IMR-90 (cell line): ENCODE measurements at regions not wholly inside any gene's neighbourhood (a gene's known extent, or its start where the extent isn't known, plus 50 kb on each side); places are given as distances from the start of the nearest gene placed in this dataset.

Source experiments
- ATAC-seq: fragments of 200-7000 bp; cut with Tn5 transposase; 2 replicates; pipeline ENCODE4 v1.9.1; 2020; ENCODE audit warnings: low read depth, mild to moderate bottlenecking, moderate library complexity
- BruUV-seq: library from RNA; stranded (reverse); fragments of 400-500 nt; replicated peaks from 2 replicates; lab custom pipeline; 2021; lab: Mats Ljungman, UMichigan
- CTCF ChIA-PET: fragments of 300-600 bp; formaldehyde crosslinking; extraction: SDS; loops from one replicate; lab custom pipeline; 2021; ENCODE audit warnings: antibody characterized with exemption; lab: Yijun Ruan, JAX
- POLR2A ChIA-PET: fragments of 300-600 bp; sonication (Branson Sonifier 250); formaldehyde crosslinking; loops from one replicate; lab custom pipeline; 2022; ENCODE audit warnings: antibody characterized with exemption; ENCODE audit not compliant: unreplicated experiment; lab: Charles Lee
- DNase-seq: peaks from one replicate; pipeline ENCODE4 v3.0.0; 2013
- H2AFZ ChIP-seq: replicated peaks from 2 replicates; pipeline ENCODE3; 2013; ENCODE audit warnings: low read length, mild to moderate bottlenecking; ENCODE audit not compliant: poor library complexity
- H2AK5ac ChIP-seq: 2 replicates; pipeline ENCODE4 v1.6.1; 2013; ENCODE audit warnings: low read depth, low read length, inconsistent platforms
- H2AK9ac ChIP-seq: replicated peaks from 2 replicates; pipeline ENCODE3; 2013; ENCODE audit warnings: mild to moderate bottlenecking, low read depth, low read length, moderate library complexity; ENCODE audit not compliant: poor library complexity
- H2BK120ac ChIP-seq: 2 replicates; pipeline ENCODE4 v1.6.1; 2013; ENCODE audit warnings: low read depth, low read length, inconsistent platforms
- H2BK15ac ChIP-seq: 3 replicates; pipeline ENCODE4 v1.6.1; 2013; ENCODE audit warnings: low read depth, low read length, inconsistent platforms
- H2BK20ac ChIP-seq: 2 replicates; pipeline ENCODE4 v1.6.1; 2013; ENCODE audit warnings: low read depth, mild to moderate bottlenecking, inconsistent platforms, low read length, moderate library complexity
- H2BK5ac ChIP-seq: 2 replicates; pipeline ENCODE4 v1.6.1; 2013; ENCODE audit warnings: mild to moderate bottlenecking, low read depth, low read length, inconsistent platforms; ENCODE audit not compliant: poor library complexity, severe bottlenecking
- H3K14ac ChIP-seq: replicated peaks from 2 replicates; pipeline ENCODE4 v1.6.1; 2013; ENCODE audit warnings: low read depth, low read length, inconsistent platforms
- H3K18ac ChIP-seq: 2 replicates; pipeline ENCODE4 v1.6.1; 2013; ENCODE audit warnings: low read depth, low read length, control low read depth
- H3K23ac ChIP-seq: 2 replicates; pipeline ENCODE4 v1.6.1; 2013; ENCODE audit warnings: low read depth, low read length, inconsistent platforms
- H3K27ac ChIP-seq: 2 replicates; pipeline ENCODE4 v1.5.1; 2013; ENCODE audit warnings: mild to moderate bottlenecking, control low read depth, low read length; ENCODE audit not compliant: insufficient read depth
- H3K27me3 ChIP-seq: 2 replicates; pipeline ENCODE4 v1.6.1; 2013; ENCODE audit warnings: low read length; ENCODE audit not compliant: control insufficient read depth, insufficient read depth
- H3K36me3 ChIP-seq: 2 replicates; pipeline ENCODE4 v1.6.1; 2013; ENCODE audit warnings: low read length, mixed read lengths; ENCODE audit not compliant: control insufficient read depth, insufficient read depth
- H3K4ac ChIP-seq: 2 replicates; pipeline ENCODE4 v1.6.1; 2013; ENCODE audit warnings: low read depth, low read length, inconsistent platforms
- H3K4me1 ChIP-seq: 2 replicates; pipeline ENCODE4 v1.6.1; 2013; ENCODE audit warnings: low read length, mixed read lengths; ENCODE audit not compliant: control insufficient read depth, insufficient read depth
- H3K4me2 ChIP-seq: 2 replicates; pipeline ENCODE4 v1.6.1; 2013; ENCODE audit warnings: low read depth, mild to moderate bottlenecking, control low read depth, low read length, moderate library complexity
- H3K4me3 ChIP-seq: 2 replicates; pipeline ENCODE4 v1.5.1; 2013; ENCODE audit warnings: low read depth, mild to moderate bottlenecking, control low read depth, low read length, moderate library complexity; ENCODE audit not compliant: insufficient read depth
- H3K56ac ChIP-seq: 2 replicates; pipeline ENCODE4 v1.6.1; 2013; ENCODE audit warnings: low read length, inconsistent platforms; ENCODE audit not compliant: insufficient read depth; ENCODE audit errors: extremely low read depth
- H3K79me1 ChIP-seq, 2 experiments: 2 replicates each; pipeline ENCODE4 v1.6.1; 2013; ENCODE audit warnings: low read length in 2 of 2, inconsistent platforms in 1 of 2, low read depth in 1 of 2
- H3K9ac ChIP-seq: 2 replicates; pipeline ENCODE4 v1.6.1; 2013; ENCODE audit warnings: low read depth, low read length, control low read depth
- H3K9me1 ChIP-seq: 2 replicates; pipeline ENCODE4 v1.6.1; 2013; ENCODE audit warnings: low read length, inconsistent platforms; ENCODE audit not compliant: insufficient read depth
- H3K9me3 ChIP-seq: 2 replicates; pipeline ENCODE4 v1.6.1; 2013; ENCODE audit warnings: low read length; ENCODE audit not compliant: control insufficient read depth, insufficient read depth
- H4K20me1 ChIP-seq: 2 replicates; pipeline ENCODE4 v1.6.1; 2013; ENCODE audit warnings: low read length, inconsistent platforms; ENCODE audit not compliant: insufficient read depth
- H4K5ac ChIP-seq: 2 replicates; pipeline ENCODE4 v1.6.1; 2013; ENCODE audit warnings: mild to moderate bottlenecking, low read depth, low read length, control low read depth
- H4K8ac ChIP-seq, 2 experiments: 2 replicates each; pipeline ENCODE4 v1.6.1; 2013; ENCODE audit warnings: low read depth in 2 of 2, low read length in 2 of 2, control low read depth in 1 of 2, inconsistent platforms in 1 of 2
- H4K91ac ChIP-seq: 2 replicates; pipeline ENCODE4 v1.6.1; 2013; ENCODE audit warnings: low read depth, low read length, inconsistent platforms; ENCODE audit not compliant: insufficient read depth
- CEBPB ChIP-seq: IDR thresholded peaks from 2 replicates; pipeline ENCODE4 v1.6.1; 2012; ENCODE audit warnings: low read depth, low read length, improper control_type of control experiment
- CHD1 ChIP-seq: IDR thresholded peaks from 2 replicates; pipeline ENCODE4 v1.6.1; 2012; ENCODE audit warnings: low read depth, low read length, improper control_type of control experiment
- FOS ChIP-seq: fragments of 150-350 bp; IDR thresholded peaks from 2 replicates; pipeline ENCODE4 v1.6.1; 2016; ENCODE audit warnings: low read depth, low read length
- MAZ ChIP-seq: IDR thresholded peaks from 2 replicates; pipeline ENCODE4 v1.6.1; 2012; ENCODE audit warnings: low read depth, mild to moderate bottlenecking, low read length, improper control_type of control experiment, moderate library complexity, borderline replicate concordance
- MXI1 ChIP-seq: IDR thresholded peaks from 2 replicates; pipeline ENCODE4 v1.6.1; 2012; ENCODE audit warnings: low read depth, mild to moderate bottlenecking, low read length, moderate library complexity, borderline replicate concordance
- RAD21 ChIP-seq: IDR thresholded peaks from 2 replicates; pipeline ENCODE4 v1.6.1; 2012; ENCODE audit warnings: low read length, improper control_type of control experiment
- SMC3 ChIP-seq: fragments of 150-350 bp; IDR thresholded peaks from 2 replicates; pipeline ENCODE4 v1.6.1; 2016; ENCODE audit warnings: low read depth, mild to moderate bottlenecking, antibody characterized with exemption, low read length, moderate library complexity
- WGBS, 2 experiments: methylation state at CpG; one replicate each; pipeline versions ENCODE4 v1.1.5 to v1.1.7; 2013; ENCODE audit warnings: missing lambda C conversion rate in 2 of 2; ENCODE audit not compliant: insufficient read length in 1 of 2; ENCODE audit errors: extremely low coverage in 2 of 2; 5-methylcytosine and 5-hydroxymethylcytosine counted together
- dilution Hi-C: fragments of 300-500 bp; cut with HindIII; formaldehyde crosslinking; loops from one replicate; pipeline ENCODE4 v1.14.3; 2018; ENCODE audit warnings: low sequenced_read_pairs; ENCODE audit not compliant: unreplicated experiment
- in situ Hi-C: fragments of 300-500 bp; cut with MboI; formaldehyde crosslinking; loops from 3 replicates; pipeline ENCODE4 v1.14.3; 2019; ENCODE audit warnings: low sequenced_read_pairs, inconsistent platforms, mixed read lengths
- intact Hi-C: fragments of 100-400 bp; cut with micrococcal nuclease; formaldehyde crosslinking; loops from 2 replicates; pipeline ENCODE4 v1.10.0; 2022

DNA sequence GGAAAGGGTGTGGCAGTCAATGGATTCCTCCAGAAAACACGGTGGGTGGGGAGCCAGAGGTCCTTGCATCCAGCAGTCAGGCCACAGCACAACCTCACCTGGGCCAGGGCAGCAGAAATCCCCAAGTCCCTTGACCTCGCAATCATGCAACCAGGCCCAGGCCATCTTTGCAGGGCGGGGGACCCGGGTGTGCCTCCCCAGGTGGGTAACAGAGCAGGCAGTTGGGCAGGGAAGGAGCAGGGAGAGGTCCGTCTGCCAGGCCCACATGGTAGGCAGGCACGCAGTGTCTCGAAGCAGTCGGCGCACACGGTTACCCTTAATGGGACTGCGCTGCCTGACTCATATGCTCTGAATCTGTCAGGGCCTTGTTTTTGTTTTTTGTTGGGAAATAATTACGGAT is 153.0 kb downstream of the RBFOX3 start:
- in situ Hi-C loops (no loop called here), intact Hi-C loops (no loop called here), dilution Hi-C loops (no loop called here)
- H3K9ac ChIP-seq = no peak overlapping the region
- H2AFZ ChIP-seq = no peak overlapping the region
- POLR2A ChIA-PET = no interaction called here
- no peak overlapping the region for H3K27ac ChIP-seq
- no peaks in the 10 kb centered on the region for H4K20me1 ChIP-seq
- no peak overlapping the region for H3K18ac ChIP-seq
- no peaks in the 10 kb centered on the region for H3K9me3 ChIP-seq
- H3K4me1 ChIP-seq = no peaks in the 10 kb centered on the region
- H2BK5ac ChIP-seq = no peak overlapping the region
- BruUV-seq = no TSS peak
- H3K56ac ChIP-seq = no peak overlapping the region
- no peaks in the 10 kb centered on the region for H3K79me1 ChIP-seq
- H3K36me3 ChIP-seq = no peaks in the 10 kb centered on the region
- no peak overlapping the region for H3K23ac ChIP-seq
- no peak overlapping the region for H2BK20ac ChIP-seq
- no peaks in the 10 kb centered on the region for H3K9me1 ChIP-seq
- no peaks in the 10 kb centered on the region for H3K27me3 ChIP-seq
- no peak overlapping the region for H4K8ac ChIP-seq
- no peak overlapping the region for H4K5ac ChIP-seq
- CTCF ChIA-PET = no interaction called here
- H3K4me3 ChIP-seq = no peak overlapping the region
- no peak overlapping the region for H3K4me2 ChIP-seq
- H3K14ac ChIP-seq = no peak overlapping the region
- H2AK5ac ChIP-seq = no peak overlapping the region
- H2AK9ac ChIP-seq = no peak overlapping the region
- ATAC-seq (no peak), DNase-seq (no peak)
- no peak overlapping the region for H2BK15ac ChIP-seq
- no peak for TF ChIP-seq MAZ
- no peak for TF ChIP-seq FOS
- no peak for TF ChIP-seq SMC3
- TF ChIP-seq RAD21 = no peak
- no peak for TF ChIP-seq CHD1
- no peak for TF ChIP-seq MXI1
- TF ChIP-seq CEBPB = no peak
- no peak overlapping the region for H4K91ac ChIP-seq
- WGBS, 2 experiments = 71% methylated on average over 8 of the region's 12 CpGs; no CpG with 5 or more reads in 1 of the 2 experiments
- no peak overlapping the region for H3K4ac ChIP-seq
- no peak overlapping the region for H2BK120ac ChIP-seq
